Right lobe of liver (tissue), 4 donors: ENCODE measurements at regions not wholly inside any gene's neighbourhood (a gene's known extent, or its start where the extent isn't known, plus 50 kb on each side); places are given as distances from the start of the nearest gene placed in this dataset.

Experiments
- CTCF ChIP-seq, 4 donors: fragments of 200-600 bp in 3 of 4; fragments of 450-650 bp in 1 of 4; IDR thresholded peaks; one replicate each; pipeline versions ENCODE4 v1.5.1 to v1.8.0; 2016 to 2022; ENCODE audit warnings: antibody characterized with exemption in 4 of 4, mild to moderate bottlenecking in 2 of 4
- POLR2A ChIP-seq: fragments of 450-650 bp; IDR thresholded peaks from one replicate; pipeline ENCODE4 v1.6.1; 2017; ENCODE audit warnings: antibody characterized with exemption, mild to moderate bottlenecking
- donor health status: DM: no; HTN: no; CAD: no.
- donor health status: DM: no; HTN: no; CAD: no.
- donor health status: DM: no; HTN: yes; CAD: no.

GRCh38 chr6:131372535-131372934 is 200.5 kb upstream of the ARG1 start:
- no peak for TF ChIP-seq POLR2A
- no peak for TF ChIP-seq CTCF (IDR thresholded peaks at IDR 0.05)
